GM12873 (cell line): ENCODE measurements at regions not wholly inside any gene's neighbourhood (a gene's known extent, or its start where the extent isn't known, plus 50 kb on each side); places are given as distances from the start of the nearest gene placed in this dataset.

Experiments
- CTCF ChIP-seq: IDR thresholded peaks from 2 replicates; pipeline ENCODE4 v1.5.1; 2012; ENCODE audit warnings: low read depth, mild to moderate bottlenecking, moderate library complexity, low read length, control low read depth; ENCODE audit not compliant: insufficient read depth; ENCODE audit errors: missing control alignments

- TF ChIP-seq CTCF, result no peak
Observed at GRCh38 chr19:31715249-31715945, 366.2 kb upstream of the TSHZ3 start.

- TF ChIP-seq CTCF, result no peak
Observed at GRCh38 chr19:31716826-31717225, 367.6 kb upstream of the TSHZ3 start.

GRCh38 chr19:31717269-31717923 lies 368.2 kb upstream of the TSHZ3 start:
- no peak for TF ChIP-seq CTCF

GRCh38 chr19:31718032-31718431 lies 368.8 kb upstream of the TSHZ3 start:
- TF ChIP-seq CTCF, result no peak

GRCh38 chr19:31718898-31719297 lies 369.7 kb upstream of the TSHZ3 start:
- TF ChIP-seq CTCF, result no peak

- no peak for TF ChIP-seq CTCF
Observed at GRCh38 chr19:31723101-31723500, 373.9 kb upstream of the TSHZ3 start.

- no peak for TF ChIP-seq CTCF
Observed at GRCh38 chr19:31725051-31725450, 375.8 kb upstream of the TSHZ3 start.
